ENCODE measurements at regions not wholly inside any gene's neighbourhood (a gene's known extent, or its start where the extent isn't known, plus 50 kb on each side); places are given as distances from the start of the nearest gene placed in this dataset.
A peak's percentile ranks its signal among the peaks of the same experiment; 100 is the strongest.
"Not testable (repeated sequence)": the region's sequence is repeated elsewhere in the genome, so short reads cannot be mapped to it uniquely, and the experiment has no call there.

DNA sequence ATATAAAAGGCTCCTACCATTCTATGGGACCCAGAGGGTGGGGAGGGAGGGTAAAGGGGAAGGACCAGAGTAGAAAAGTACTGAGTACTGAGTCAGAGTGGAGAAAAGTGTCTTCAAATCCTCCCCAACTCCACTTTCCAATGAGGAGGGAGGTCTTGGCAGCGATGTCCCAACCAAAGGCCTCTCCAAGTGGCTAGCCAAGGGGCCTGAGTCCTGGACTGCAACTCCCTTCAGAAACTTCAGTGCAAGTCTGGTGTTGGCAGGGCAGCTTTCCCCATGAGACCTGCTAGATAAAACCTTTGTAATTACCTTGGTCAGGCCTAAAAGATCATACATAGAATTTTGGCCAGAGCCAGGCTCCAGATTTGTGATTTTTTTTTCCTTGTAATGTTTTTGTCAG lies 111.3 kb upstream of the TNPO1 start:
- TF ChIP-seq, protein P1, sequence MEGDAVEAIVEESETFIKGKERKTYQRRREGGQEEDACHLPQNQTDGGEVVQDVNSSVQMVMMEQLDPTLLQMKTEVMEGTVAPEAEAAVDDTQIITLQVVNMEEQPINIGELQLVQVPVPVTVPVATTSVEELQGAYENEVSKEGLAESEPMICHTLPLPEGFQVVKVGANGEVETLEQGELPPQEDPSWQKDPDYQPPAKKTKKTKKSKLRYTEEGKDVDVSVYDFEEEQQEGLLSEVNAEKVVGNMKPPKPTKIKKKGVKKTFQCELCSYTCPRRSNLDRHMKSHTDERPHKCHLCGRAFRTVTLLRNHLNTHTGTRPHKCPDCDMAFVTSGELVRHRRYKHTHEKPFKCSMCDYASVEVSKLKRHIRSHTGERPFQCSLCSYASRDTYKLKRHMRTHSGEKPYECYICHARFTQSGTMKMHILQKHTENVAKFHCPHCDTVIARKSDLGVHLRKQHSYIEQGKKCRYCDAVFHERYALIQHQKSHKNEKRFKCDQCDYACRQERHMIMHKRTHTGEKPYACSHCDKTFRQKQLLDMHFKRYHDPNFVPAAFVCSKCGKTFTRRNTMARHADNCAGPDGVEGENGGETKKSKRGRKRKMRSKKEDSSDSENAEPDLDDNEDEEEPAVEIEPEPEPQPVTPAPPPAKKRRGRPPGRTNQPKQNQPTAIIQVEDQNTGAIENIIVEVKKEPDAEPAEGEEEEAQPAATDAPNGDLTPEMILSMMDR (IDR thresholded peaks at IDR 0.05; ENCODE audit: insufficient read depth, low read depth, low read length) = no peak
- DNase-seq (ENCODE audit: low read depth) = no peak

DNA sequence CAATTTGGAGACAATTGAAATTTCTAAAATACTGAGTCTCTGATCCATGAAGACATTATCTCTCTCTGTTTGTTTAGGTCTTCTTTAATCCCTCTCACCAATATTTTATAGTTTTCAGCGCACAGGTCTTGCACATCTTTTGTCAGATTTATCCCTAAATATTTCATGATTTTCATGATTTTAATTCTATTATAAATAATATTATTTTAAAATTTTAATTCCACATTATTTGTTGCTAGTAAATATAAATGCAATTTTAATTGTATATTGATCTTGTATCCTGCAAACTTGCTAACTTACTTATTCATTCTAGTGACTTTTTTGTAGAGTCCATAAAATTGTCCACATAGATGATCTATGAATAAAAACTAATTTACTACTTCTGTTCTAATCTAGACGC lies 112.6 kb upstream of the TNPO1 start:
- no peak for DNase-seq (ENCODE audit: low read depth)
- H3K4me3 ChIP-seq (ENCODE audit: low read depth, low read length) = no peak overlapping the region
- TF ChIP-seq, protein P1 (IDR thresholded peaks at IDR 0.05; ENCODE audit: insufficient read depth, low read depth, low read length) = no peak

More for the DNA sequence above, 111.3 kb upstream of the TNPO1 start:
- H3K4me3 ChIP-seq (ENCODE audit: low read depth, low read length) = no peak overlapping the region

DNA sequence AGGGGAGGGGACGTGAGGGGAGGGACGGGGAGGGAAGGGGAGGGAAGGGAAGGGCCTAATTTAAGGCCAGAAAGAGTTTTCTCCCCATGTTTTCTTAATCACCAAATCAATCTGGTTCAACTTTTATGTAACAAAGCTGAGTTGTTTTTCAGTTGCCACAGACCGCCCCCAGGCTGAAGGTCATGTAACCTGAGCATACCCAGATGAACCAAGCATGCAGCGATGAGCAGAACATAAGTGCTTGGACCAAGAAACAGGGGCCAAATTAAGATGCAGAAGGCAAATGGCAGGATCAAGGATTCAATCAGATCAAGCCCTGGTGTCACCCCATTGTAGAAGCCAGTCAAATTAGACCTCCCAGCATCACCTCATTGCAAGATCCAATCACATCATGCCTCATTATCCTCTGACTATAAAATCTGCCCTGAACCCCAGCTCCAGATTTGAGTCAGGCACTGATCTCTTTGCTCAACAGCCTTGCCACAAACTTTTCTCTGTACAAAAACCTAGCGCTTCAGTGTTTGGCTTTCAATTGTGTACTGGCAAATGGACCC lies 113.5 kb upstream of the TNPO1 start:
- TF ChIP-seq, protein P1 (IDR thresholded peaks at IDR 0.05; ENCODE audit: insufficient read depth, low read depth, low read length) = no peak
- DNase-seq (ENCODE audit: low read depth) = no peak
- no peak overlapping the region for H3K4me3 ChIP-seq (ENCODE audit: low read depth, low read length)

DNA sequence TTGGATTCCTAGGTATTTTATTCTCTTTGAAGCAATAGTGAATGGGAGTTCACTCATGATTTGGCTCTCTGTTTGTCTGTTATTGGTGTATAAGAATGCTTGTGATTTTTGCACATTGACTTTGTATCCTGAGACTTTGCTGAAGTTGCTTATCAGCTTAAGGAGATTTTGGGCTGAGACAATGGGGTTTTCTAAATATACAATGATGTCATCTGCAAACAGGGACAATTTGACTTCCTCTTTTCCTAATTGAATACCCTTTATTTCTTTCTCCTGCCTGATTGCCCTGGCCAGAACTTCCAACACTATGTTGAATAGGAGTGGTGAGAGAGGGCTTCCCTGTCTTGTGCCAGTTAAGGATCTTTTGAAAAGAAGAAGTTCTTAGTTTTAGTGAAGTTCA lies 114.4 kb upstream of the TNPO1 start:
- DNase-seq (ENCODE audit: low read depth); H3K4me3 ChIP-seq (ENCODE audit: low read depth, low read length): not testable (repeated sequence)

DNA sequence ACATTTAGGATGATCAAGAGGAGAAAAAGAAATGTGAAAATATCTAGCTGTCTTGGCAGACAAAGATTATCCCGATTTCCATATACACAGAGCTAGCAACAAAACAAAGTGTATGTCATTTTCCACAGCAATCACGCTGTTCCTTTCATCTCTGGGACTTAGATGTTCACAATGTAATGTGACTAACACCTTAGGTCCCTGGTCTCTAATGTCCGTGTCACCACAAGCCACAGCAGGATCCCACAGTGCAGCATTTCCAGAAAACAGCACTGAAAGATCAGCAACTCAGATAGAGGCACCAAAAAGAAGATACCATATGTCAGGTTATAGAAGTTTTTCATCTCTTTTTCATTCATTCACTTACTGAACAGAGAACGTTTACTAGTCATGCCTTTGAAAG lies 118.0 kb upstream of the TNPO1 start:
- TF ChIP-seq, protein P1 (IDR thresholded peaks at IDR 0.05; ENCODE audit: insufficient read depth, low read depth, low read length) = no peak
- DNase-seq (ENCODE audit: low read depth) = no peak
- H3K4me3 ChIP-seq (ENCODE audit: low read depth, low read length) = no peak overlapping the region

DNA sequence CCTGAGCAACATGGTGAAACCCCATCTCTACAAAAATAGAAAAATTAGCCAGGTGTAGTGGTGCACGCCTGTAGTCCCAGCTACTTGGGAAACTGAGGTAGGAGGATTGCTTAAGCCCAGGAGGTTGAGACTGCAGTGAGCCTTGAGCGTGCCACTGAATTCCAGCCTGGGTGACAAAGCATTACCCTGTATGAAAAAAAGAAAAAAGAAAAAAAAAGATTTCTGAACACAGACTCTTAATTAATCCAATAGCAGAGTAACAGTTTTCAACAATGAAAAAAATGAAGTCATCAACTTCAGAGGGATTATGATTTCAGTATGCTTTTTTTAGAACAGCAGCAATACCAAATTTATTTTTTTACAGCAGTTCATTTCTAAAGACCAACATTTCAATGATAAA lies 118.8 kb upstream of the TNPO1 start:
- no peak for DNase-seq (ENCODE audit: low read depth)

DNA sequence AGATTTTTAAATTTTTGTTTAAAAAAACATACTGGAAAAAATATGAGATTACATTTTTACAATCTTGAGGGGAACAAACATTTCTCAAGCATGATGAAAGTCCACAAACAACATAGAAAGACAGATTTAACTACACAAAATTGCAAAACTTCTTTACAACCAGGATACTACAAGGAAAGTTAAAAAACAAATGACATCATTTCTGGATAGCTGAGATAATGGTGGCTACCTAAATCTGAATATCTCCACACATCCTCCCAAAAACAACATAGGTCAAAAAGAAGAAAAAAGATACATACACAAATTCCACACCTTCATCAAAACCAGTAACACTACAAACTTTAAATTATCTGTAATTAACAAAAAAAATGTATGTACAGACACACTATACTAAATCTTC lies 120.8 kb upstream of the TNPO1 start:
- TF ChIP-seq, protein P1 (IDR thresholded peaks at IDR 0.05; ENCODE audit: insufficient read depth, low read depth, low read length) = no peak
- H3K4me3 ChIP-seq (ENCODE audit: low read depth, low read length) = no peak overlapping the region
- DNase-seq (ENCODE audit: low read depth) = peak; percentile 29

More for the DNA sequence above, 118.8 kb upstream of the TNPO1 start:
- H3K4me3 ChIP-seq (ENCODE audit: low read depth, low read length) = no peak overlapping the region
- TF ChIP-seq, protein P1 (IDR thresholded peaks at IDR 0.05; ENCODE audit: insufficient read depth, low read depth, low read length) = no peak

All from fibroblast of villous mesenchyme (primary cell).